Fibroblast of upper back skin (primary cell): ENCODE measurements at regions not wholly inside any gene's neighbourhood (a gene's known extent, or its start where the extent isn't known, plus 50 kb on each side); places are given as distances from the start of the nearest gene placed in this dataset.

Source experiments
- DNase-seq: peaks from one replicate; pipeline ENCODE4 v3.0.0-alpha.2; 2013

DNA sequence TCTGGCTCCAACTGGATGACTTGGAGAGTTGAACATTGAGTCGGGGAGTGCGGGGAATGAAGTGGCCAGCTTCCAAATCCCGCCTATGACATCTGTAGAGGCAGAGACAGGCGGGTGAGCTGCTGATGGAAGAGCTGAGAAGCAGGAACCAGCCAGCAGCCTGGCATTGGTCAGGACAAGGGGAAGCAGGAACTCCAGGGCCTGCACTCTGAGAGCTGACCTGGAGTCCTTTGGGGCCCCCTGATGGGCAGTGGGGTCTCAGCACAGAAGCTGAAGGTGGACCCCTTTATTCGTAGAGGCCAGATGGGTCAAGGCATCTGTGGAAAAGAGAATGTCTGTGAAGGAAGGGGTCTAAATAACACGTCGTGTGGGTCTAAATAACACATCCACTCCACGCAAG, 57.0 kb downstream of the SEC61G start:
- no peak for DNase-seq

DNA sequence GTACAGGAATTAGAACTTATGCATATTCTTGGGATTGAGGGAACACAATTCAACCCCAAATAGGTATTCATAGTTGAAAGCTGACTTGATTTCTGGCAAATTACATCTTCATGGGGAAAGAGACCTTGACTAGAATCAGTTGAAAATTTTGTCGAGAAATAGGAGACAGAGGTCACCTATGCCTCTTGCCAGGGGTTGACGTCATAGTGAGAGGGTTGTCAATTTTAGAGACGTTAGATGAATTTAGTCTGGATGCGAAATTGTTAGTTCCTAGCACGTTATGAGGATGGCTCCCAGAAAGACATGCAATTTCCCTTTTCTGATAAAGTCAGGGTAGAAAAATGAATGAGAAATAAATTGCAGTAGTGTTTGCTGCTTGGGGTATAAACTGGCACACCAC, 59.3 kb downstream of the SEC61G start:
- no peak for DNase-seq

GRCh38 chr7:54697659-54698186, 61.3 kb downstream of the SEC61G start:
- no peak for DNase-seq

DNA sequence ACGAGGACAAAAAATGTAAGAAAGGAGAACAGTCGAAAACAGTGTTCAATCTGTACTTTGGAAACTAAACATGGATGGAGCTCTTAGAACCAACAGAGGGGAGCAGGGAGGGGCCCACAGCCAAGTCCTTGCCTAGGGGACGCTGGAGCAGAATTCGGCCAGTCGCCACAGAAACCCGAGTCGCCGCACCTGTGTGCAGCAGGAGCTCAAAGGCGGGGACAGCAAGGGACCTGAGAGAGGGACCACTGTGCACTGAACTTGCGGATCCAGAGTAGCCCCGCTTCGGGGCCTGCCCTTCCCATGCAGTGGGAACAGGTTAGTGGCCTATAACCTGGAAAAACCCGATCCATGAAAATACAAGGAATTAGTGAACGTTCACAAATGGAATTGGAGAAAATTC, 68.1 kb downstream of the SEC61G start:
- DNase-seq: no peak

DNA sequence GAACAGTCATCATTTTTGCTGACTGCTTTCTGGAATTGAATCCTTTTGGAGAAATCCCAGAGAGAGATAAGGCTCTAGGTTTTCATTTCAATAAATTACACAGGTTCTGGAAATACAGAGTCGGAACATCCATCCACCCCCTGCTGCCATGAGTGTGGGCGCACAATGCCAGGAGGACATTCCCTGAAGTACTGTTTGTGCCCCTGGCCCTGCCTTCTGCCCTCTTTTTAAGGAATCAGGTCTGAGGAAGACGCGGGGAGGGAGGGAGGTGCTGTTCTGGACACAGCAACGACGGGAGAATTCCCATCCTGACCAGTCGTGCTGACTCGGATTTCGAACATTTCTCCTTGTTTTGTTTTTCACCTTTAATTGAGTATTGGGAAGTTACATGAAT, 69.0 kb downstream of the SEC61G start:
- no peak for DNase-seq

DNA sequence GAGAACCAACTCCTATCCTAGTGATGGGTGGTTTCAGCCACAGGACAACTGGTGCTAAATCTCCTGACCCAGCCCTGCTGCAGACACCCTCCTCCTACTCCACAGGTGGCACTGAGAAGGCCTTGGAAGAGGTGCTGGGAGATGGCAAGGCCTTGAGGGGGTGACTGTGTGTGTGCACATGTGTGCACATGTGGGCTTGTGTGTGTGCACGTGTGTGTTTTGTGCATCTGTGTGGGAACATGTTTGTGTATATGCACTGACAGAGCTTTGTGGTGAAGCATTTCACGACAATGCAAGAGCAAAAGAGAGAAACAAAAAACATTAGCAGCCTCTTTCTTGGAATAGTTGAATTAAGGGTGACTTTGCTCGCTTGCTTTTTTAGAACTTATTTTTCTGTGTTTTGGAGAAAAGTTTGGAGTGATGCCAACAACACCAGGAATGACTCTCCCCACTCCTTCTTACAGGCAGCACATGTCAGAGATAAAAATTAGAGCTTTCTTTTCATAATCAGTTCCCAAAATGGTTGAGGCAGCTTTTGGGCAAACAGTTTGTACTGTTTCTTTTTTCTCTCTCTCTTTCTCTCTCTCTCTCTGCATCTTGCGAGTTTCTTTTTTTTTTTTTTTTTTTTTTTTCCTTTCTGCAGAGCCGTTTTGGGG, 69.5 kb downstream of the SEC61G start:
- DNase-seq: no peak

- DNase-seq: no peak
Measured at GRCh38 chr7:54687462-54688212, 71.4 kb downstream of the SEC61G start.

- no peak for DNase-seq
Measured at GRCh38 chr7:54680377-54681005, 78.5 kb downstream of the SEC61G start.

- no peak for DNase-seq
Measured at GRCh38 chr7:54679490-54679817, 79.6 kb downstream of the SEC61G start.

- no peak for DNase-seq
Measured at GRCh38 chr7:54678763-54679489, 80.1 kb downstream of the SEC61G start.

DNA sequence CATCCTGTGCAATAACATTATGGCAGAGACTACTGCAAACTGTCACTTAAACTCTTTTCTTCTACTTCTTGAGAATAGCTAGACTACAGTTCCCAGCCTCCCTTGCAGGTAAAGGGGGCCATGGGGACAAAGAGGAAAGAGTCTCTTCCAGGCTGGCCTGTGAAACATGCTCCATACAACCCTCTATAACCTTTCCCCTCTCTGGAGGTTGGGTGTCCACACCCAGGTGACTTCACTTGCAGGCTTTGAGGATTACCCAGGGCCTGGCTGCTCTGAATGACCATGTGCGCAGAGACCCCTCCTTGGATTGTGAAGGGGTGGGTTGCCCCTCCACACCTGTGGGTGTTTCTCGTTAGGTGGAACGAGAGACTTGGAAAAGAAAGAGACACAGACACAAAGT, 84.1 kb downstream of the SEC61G start:
- no peak for DNase-seq

DNA sequence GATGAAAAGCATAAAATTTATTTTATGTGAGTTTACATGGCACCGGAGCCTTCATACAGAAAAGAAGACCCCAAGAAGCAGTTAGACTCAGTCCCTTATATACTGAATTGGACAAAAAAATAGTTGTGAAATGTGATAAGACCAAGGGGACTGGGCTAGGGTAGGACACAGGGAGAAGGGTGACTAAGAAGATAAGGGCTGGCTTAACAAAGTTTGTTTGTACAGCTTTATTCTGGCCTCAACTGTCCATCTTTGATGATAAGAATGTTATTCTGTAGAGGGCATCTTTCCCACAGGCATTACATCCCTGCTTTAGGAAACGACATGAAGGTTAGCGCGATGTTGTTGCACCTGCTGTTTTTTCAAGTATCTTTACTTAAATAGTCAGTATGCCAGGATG, 86.5 kb downstream of the SEC61G start:
- no peak for DNase-seq

GRCh38 chr7:54664235-54665228, 94.5 kb downstream of the SEC61G start:
- peak; percentile 2 for DNase-seq

- no peak for DNase-seq
Measured at GRCh38 chr7:54663603-54664234, 95.3 kb downstream of the SEC61G start.

- no peak for DNase-seq
Measured at GRCh38 chr7:54663186-54663585, 95.8 kb downstream of the SEC61G start.

DNA sequence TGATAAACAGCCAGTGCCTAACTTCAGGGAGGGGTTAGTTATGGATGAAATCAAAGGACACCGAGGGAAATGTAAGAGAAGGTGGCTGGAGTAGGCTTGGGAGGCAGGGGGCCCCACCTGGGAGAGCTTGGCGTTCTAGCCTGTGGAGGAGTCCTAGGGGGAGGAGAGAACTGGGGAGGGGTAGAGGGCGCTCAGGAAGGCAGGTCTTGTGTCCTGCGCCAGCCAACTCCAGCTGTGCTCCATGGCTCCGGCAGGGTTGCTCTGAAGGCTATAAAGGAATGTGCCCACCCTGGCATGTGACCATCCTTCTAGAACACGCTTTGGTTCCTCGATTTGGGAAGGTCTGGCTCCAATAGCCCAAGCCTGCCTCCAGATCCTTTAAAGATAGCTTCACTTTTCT, 96.3 kb downstream of the SEC61G start:
- no peak for DNase-seq

DNA sequence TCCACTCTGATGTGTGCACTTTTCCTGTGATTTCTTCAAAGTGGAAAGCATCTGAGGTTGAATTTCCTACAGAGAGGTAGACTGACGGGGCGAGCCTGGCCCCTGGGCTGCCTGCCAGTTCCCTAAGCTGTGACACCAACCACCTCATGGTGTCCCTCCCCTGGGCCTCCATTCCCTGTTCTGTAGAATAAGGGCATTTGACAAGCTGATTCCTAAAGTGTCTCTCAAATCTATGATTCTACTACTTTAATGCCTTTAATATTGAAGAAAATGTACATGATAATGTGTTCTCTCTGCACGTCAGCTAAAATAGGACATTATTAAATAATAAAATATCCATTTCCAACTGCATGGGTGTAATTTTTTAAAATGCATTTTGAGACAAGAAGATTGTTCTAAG, 105.1 kb downstream of the SEC61G start:
- no peak for DNase-seq

- DNase-seq: no peak
Measured at GRCh38 chr7:54643064-54643463, 100.9 kb downstream of the VSTM2A start.

DNA sequence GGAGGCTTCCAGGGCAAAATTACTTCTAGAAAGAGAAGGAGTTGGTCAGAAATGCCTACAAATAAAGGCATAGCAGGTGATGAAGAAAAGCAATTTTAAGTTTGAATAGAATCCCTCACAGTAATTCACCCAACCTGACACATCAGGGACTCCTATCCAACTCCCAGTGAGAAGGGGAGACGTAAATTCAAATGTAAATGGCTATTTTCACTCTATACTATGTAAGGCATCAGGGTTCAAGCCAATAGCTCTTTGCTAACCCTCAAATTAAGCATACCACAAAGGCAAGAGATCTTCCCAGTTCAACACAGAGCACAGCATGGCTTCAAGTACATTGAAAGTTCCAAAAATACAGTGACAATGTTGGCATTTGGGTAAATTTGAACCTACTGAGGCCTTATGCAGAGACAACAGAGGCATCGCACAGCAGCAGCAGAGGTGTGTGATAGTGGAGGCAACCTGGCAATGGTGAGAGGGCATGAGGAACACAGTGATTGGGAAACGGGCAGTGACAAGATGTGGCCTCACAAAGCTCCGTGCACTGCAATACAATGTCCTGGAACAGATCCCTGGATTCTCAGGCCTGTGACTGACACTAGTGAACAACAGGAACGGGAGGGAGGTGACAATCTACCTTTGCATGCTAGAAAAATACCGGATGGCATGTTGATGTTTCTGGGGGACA, 95.7 kb downstream of the VSTM2A start:
- DNase-seq: no peak

- no peak for DNase-seq
Measured at GRCh38 chr7:54632696-54633095, 90.5 kb downstream of the VSTM2A start.

DNA sequence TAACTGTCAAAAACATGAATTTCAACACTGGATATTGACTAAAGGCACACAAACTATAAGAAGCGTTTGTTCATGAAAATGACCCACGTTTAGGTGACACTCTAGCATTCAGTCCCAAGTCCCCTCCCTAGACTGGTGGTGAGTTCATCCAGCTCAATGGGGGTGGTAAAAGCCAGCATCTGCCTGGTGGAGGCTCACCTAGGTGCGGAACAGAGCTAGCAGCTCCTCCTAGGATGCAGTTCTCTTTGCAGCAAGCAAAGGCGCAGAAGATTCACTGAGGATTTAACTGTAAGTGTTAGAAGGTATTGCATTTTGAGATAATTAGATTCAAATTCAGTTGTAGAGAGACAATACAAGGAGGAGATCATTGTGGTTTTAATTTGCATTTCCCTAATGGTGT, 87.6 kb downstream of the VSTM2A start:
- DNase-seq: no peak
